ENCODE measurements at regions not wholly inside any gene's neighbourhood (a gene's known extent, or its start where the extent isn't known, plus 50 kb on each side); places are given as distances from the start of the nearest gene placed in this dataset.

GRCh38 chr14:58747181-58747580, 109.4 kb downstream of the DACT1 start:
- TF ChIP-seq CTCF (IDR thresholded peaks at IDR 0.05; ENCODE audit: low read length) (no peak), EZH2 (IDR thresholded peaks at IDR 0.05; ENCODE audit: borderline replicate concordance, low read length) (no peak)

Data from OCI-LY1 (cell line).